Neuronal stem cell (in vitro differentiated cells): ENCODE measurements at regions not wholly inside any gene's neighbourhood (a gene's known extent, or its start where the extent isn't known, plus 50 kb on each side); places are given as distances from the start of the nearest gene placed in this dataset.
A peak's percentile ranks its signal among the peaks of the same experiment; 100 is the strongest.

Source experiments
- DNase-seq: peaks from one replicate; pipeline ENCODE4 v3.0.0-alpha.2; 2013; ENCODE audit warnings: low spot score
- H2AFZ ChIP-seq: one replicate; pipeline ENCODE4 v1.6.1; 2013; ENCODE audit warnings: mild to moderate bottlenecking, low read length, inconsistent platforms
- H2AK5ac ChIP-seq: 2 replicates; pipeline ENCODE4 v1.6.1; 2013; ENCODE audit warnings: low read depth, mild to moderate bottlenecking, inconsistent platforms, low read length, moderate library complexity, mixed read lengths
- H2BK120ac ChIP-seq: 2 replicates; pipeline ENCODE4 v1.6.1; 2013; ENCODE audit warnings: low read depth, mild to moderate bottlenecking, inconsistent platforms, low read length, moderate library complexity, mixed read lengths
- H2BK12ac ChIP-seq: one replicate; pipeline ENCODE4 v1.6.1; 2013; ENCODE audit warnings: low read length, inconsistent platforms
- H2BK15ac ChIP-seq: 2 replicates; pipeline ENCODE4 v1.6.1; 2013; ENCODE audit warnings: mild to moderate bottlenecking, low read length, inconsistent platforms, mixed read lengths
- H2BK5ac ChIP-seq: one replicate; pipeline ENCODE4 v1.6.1; 2013; ENCODE audit warnings: inconsistent platforms, mild to moderate bottlenecking, low read length, moderate library complexity
- H3K14ac ChIP-seq: one replicate; pipeline ENCODE4 v1.6.1; 2013; ENCODE audit warnings: low read length, inconsistent platforms
- H3K18ac ChIP-seq: 2 replicates; pipeline ENCODE4 v1.6.1; 2013; ENCODE audit warnings: low read length, inconsistent platforms
- H3K23ac ChIP-seq: 2 replicates; pipeline ENCODE4 v1.6.1; 2013; ENCODE audit warnings: low read depth, mild to moderate bottlenecking, mixed read lengths, low read length, inconsistent platforms; ENCODE audit not compliant: poor library complexity
- H3K27ac ChIP-seq: replicated peaks from 3 replicates; pipeline ENCODE4 v1.5.1; 2013; ENCODE audit warnings: low read length, inconsistent platforms
- H3K27me3 ChIP-seq, 3 experiments: 2 replicates each; pipeline ENCODE4 v1.6.1; 2013; ENCODE audit warnings: low read length in 3 of 3, mild to moderate bottlenecking in 2 of 3, inconsistent platforms in 1 of 3, low read depth in 1 of 3, mixed read lengths in 1 of 3, moderate library complexity in 1 of 3; ENCODE audit not compliant: control insufficient read depth in 3 of 3, insufficient read depth in 3 of 3
- H3K36me3 ChIP-seq, 2 donors: replicated peaks in 1 of 2; 2 replicates each; pipeline ENCODE4 v1.6.1; 2013; ENCODE audit warnings: low read length in 2 of 2; ENCODE audit not compliant: control insufficient read depth in 2 of 2, insufficient read depth in 2 of 2
- H3K4ac ChIP-seq: 2 replicates; pipeline ENCODE4 v1.6.1; 2013; ENCODE audit warnings: inconsistent platforms, mild to moderate bottlenecking, low read length, moderate library complexity
- H3K4me1 ChIP-seq, 2 donors: 1 replicate in 1 of 2; 2 replicates in 1 of 2; pipeline ENCODE4 v1.6.1; 2013; ENCODE audit warnings: low read length in 2 of 2, low read depth in 1 of 2; ENCODE audit not compliant: control insufficient read depth in 2 of 2, insufficient read depth in 1 of 2
- H3K4me2 ChIP-seq: one replicate; pipeline ENCODE4 v1.6.1; 2013; ENCODE audit warnings: mild to moderate bottlenecking, low read length, inconsistent platforms; ENCODE audit not compliant: insufficient read depth, poor library complexity, severe bottlenecking
- H3K4me3 ChIP-seq, 2 donors: 2 replicates each; pipeline ENCODE4 v1.5.1; 2013; ENCODE audit warnings: low read length in 2 of 2, mild to moderate bottlenecking in 2 of 2, inconsistent platforms in 1 of 2, moderate library complexity in 1 of 2
- H3K79me1 ChIP-seq: one replicate; pipeline ENCODE4 v1.6.1; 2013; ENCODE audit warnings: low read depth, mild to moderate bottlenecking, inconsistent platforms, low read length, moderate library complexity
- H3K9ac ChIP-seq: one replicate; pipeline ENCODE4 v1.6.1; 2013; ENCODE audit warnings: mild to moderate bottlenecking, low read depth, low read length, inconsistent platforms; ENCODE audit not compliant: poor library complexity
- H3K9me3 ChIP-seq, 2 donors: replicated peaks in 1 of 2; 2 replicates each; pipeline versions ENCODE3 to v1.6.1; 2013; ENCODE audit warnings: low read length in 2 of 2, mild to moderate bottlenecking in 2 of 2, inconsistent platforms in 1 of 2, low read depth in 1 of 2, mixed read lengths in 1 of 2, moderate library complexity in 1 of 2; ENCODE audit not compliant: control insufficient read depth in 2 of 2, insufficient read depth in 1 of 2
- H4K8ac ChIP-seq: one replicate; pipeline ENCODE4 v1.6.1; 2013; ENCODE audit warnings: low read depth, mild to moderate bottlenecking, inconsistent platforms, low read length, moderate library complexity
- H4K91ac ChIP-seq: one replicate; pipeline ENCODE4 v1.6.1; 2013; ENCODE audit warnings: low read length, low read depth, mild to moderate bottlenecking, inconsistent platforms; ENCODE audit not compliant: poor library complexity
- WGBS, 2 donors: extraction: QIAGEN DNeasy Blood & Tissue Kit; methylation state at CpG; one replicate each; pipeline ENCODE4 v1.1.7; 2013; ENCODE audit warnings: missing lambda C conversion rate in 2 of 2, mixed read lengths in 1 of 2; ENCODE audit not compliant: insufficient read length in 2 of 2, insufficient replicate concordance in 1 of 2; ENCODE audit errors: extremely low coverage in 2 of 2; 5-methylcytosine and 5-hydroxymethylcytosine counted together

DNA sequence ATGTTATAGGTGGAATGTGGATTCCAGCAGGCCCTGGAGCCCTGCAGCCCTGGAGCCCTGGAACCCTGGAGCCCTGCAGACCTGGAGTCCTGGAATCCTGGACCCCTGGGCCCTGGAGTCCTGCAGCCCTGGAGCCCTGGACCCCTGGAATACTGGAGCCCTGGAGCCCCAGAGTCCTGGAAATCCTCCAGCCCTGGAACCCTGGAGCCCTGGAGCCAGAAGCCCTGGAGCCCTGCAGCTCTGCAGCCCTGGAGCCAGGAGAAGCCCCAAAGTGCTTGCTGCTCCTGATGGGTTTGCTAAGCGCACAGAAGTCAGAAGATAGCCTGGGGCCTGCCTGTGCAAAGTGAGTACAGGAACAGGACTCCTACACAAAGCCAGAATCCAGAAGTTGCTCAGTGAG is 223.1 kb upstream of the PDE10A start:
- H4K8ac ChIP-seq = no peak overlapping the region
- H3K27me3 ChIP-seq = peaks cover 0 to 5% (median 0%) of the 10 kb centered on the region in 3 experiments
- H3K4me2 ChIP-seq = no peak overlapping the region
- no peak overlapping the region for H3K18ac ChIP-seq
- no peak overlapping the region for H2BK15ac ChIP-seq
- no peak overlapping the region for H2AK5ac ChIP-seq
- no CpG with 5 or more reads among the region's 1 CpG for WGBS, 2 donors
- H3K4me1 ChIP-seq = no peaks in the 10 kb centered on the region
- H2BK120ac ChIP-seq = no peak overlapping the region
- H3K36me3 ChIP-seq = no peaks in the 10 kb centered on the region
- no peak overlapping the region for H2AFZ ChIP-seq
- no peak overlapping the region for H3K9ac ChIP-seq
- H2BK5ac ChIP-seq = no peak overlapping the region
- no peak overlapping the region for H3K4me3 ChIP-seq
- no peak overlapping the region for H4K91ac ChIP-seq
- no peak overlapping the region for H3K27ac ChIP-seq
- no peak overlapping the region for H2BK12ac ChIP-seq
- H3K14ac ChIP-seq = no peak overlapping the region
- H3K9me3 ChIP-seq = no peaks in the 10 kb centered on the region
- no peak overlapping the region for H3K4ac ChIP-seq
- no peak for DNase-seq
- H3K23ac ChIP-seq = no peak overlapping the region
- no peaks in the 10 kb centered on the region for H3K79me1 ChIP-seq

DNA sequence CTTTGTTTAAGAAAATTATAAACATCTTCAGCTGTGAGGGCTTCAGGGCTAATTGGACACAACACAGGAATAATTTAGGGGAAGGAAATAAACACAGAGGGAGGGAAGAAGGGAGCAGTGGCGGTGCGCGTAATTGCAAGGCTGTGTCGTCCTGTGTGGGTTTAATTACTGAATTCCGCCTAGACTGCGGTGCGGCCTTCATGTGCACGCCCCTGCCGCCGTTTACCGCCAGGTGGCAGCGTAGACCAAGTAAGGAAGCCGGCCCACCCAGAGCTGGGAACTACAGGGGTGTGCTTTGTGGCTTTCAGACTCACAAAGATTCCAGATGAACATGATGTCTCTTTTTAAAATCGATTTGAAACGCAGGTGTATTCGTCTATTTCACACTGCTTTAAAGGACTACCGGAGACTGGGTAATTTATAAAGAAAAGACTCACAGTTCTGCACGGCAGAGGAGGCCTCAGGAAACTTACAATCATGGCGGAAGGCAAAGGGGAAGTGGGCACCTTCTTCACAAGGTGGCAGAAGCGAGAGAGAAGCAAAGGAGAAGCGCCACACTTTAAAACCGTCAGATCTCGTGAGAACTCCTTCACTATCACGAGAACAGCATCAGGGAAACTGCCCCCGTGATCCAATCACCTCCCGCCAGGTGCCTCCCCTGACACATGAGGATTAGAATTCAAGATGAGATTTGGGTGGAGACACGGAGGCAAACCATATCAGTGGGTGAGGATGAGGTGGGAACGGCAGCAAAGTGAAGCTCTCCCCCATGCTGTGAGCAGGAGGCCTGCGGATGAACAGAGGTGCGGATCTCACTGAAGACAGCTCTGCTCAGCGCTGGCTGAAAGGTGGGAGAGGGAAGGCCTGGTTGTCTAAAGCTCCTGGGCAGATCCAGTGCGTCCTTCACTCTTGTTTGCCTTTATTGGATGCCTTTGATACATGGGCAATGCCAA is 222.0 kb upstream of the PDE10A start:
- no CpG with 5 or more reads among the region's 32 CpGs for WGBS, 2 donors
- H3K36me3 ChIP-seq = no peaks in the 10 kb centered on the region
- H2AK5ac ChIP-seq = no peak overlapping the region
- H4K91ac ChIP-seq = no peak overlapping the region
- no peak overlapping the region for H2BK5ac ChIP-seq
- no peaks in the 10 kb centered on the region for H3K4me1 ChIP-seq
- no peak overlapping the region for H3K23ac ChIP-seq
- H3K79me1 ChIP-seq = no peaks in the 10 kb centered on the region
- peak overlapping the region; percentile 64 for H2AFZ ChIP-seq
- no peak overlapping the region for H2BK120ac ChIP-seq
- no peak overlapping the region for H3K9ac ChIP-seq
- no peaks in the 10 kb centered on the region for H3K9me3 ChIP-seq
- no peak overlapping the region for H3K4me3 ChIP-seq
- no peak overlapping the region for H2BK15ac ChIP-seq
- H2BK12ac ChIP-seq = no peak overlapping the region
- peak; percentile 73 for DNase-seq
- H3K4ac ChIP-seq = no peak overlapping the region
- H3K4me2 ChIP-seq = no peak overlapping the region
- H3K27me3 ChIP-seq = peaks cover 0 to 7% (median 0%) of the 10 kb centered on the region in 3 experiments
- H3K27ac ChIP-seq = no peak overlapping the region
- H3K14ac ChIP-seq = no peak overlapping the region
- no peak overlapping the region for H4K8ac ChIP-seq
- peak overlapping the region; percentile 11 for H3K18ac ChIP-seq

DNA sequence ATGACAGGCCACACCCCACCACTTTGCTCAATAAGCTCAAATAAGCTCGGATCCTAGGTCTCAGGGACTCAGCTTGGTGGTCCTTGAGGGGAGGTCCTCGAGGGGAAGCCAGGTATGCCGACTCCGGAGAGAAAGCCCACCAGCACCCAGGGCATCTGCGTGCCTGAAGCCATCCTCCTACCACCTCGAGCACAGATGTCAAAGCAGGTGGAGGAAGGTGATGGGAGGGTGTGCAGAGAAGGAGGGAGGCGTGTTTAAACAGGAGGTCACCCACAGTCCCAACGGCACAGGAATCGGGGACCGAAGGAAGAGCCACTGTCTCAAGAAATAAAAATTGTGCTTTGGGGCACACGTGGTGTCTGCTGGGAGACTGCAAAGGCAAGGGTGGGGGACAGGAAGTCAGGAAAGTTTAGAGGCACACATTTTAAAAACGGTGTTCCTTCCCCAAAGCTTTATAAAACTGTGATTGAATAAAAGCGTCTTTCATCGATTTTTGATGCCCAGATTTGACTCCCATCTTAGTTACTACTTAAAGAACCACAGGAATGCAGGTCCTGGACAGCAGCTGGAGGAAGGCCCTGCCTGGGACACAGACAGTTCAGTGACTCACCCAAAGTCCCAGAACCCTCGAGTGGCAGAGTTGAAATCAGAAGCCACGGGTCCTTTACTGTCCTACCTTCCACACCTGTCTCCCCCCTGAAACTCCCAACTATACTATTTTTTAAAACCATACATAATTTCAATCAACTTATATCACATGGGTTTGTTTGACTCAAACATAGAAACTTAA is 221.0 kb upstream of the PDE10A start:
- no peak overlapping the region for H2AK5ac ChIP-seq
- no CpG with 5 or more reads among the region's 16 CpGs for WGBS, 2 donors
- H3K27ac ChIP-seq = no peak overlapping the region

DNA sequence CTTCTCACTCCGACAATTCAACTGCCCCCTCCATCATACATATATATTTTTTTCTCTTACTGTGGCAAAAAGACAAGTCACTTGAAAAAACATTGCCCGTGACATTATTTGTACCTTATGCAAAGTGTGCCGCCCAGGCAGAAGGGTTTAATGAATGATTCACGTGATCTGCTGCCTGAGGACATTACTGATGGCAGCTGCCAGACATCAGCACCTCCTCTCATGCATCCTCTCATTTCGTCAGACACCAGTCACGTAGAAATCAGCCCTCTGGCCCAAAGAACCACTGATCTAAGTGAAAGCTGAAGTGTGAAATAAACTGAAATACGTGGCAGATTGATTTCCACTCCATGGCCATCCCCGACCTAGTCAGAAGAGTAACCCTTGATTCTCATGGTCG is 218.8 kb upstream of the PDE10A start:
- H2BK5ac ChIP-seq = no peak overlapping the region
- no peak overlapping the region for H2BK120ac ChIP-seq
- no peaks in the 10 kb centered on the region for H3K9me3 ChIP-seq
- no peaks in the 10 kb centered on the region for H3K4me1 ChIP-seq
- no peak overlapping the region for H3K23ac ChIP-seq
- no peak overlapping the region for H3K4me2 ChIP-seq
- WGBS, 2 donors = no CpG with 5 or more reads among the region's 9 CpGs
- no peak overlapping the region for H3K18ac ChIP-seq
- no peak overlapping the region for H4K8ac ChIP-seq
- H2BK12ac ChIP-seq = no peak overlapping the region
- H3K36me3 ChIP-seq = no peaks in the 10 kb centered on the region
- no peak overlapping the region for H4K91ac ChIP-seq
- no peak for DNase-seq
- H2AK5ac ChIP-seq = no peak overlapping the region
- no peak overlapping the region for H3K9ac ChIP-seq
- no peak overlapping the region for H2AFZ ChIP-seq
- H3K79me1 ChIP-seq = no peaks in the 10 kb centered on the region
- H3K14ac ChIP-seq = no peak overlapping the region
- H3K4ac ChIP-seq = no peak overlapping the region
- H3K27ac ChIP-seq = no peak overlapping the region
- no peak overlapping the region for H2BK15ac ChIP-seq
- H3K27me3 ChIP-seq = peaks cover 0 to 11% (median 0%) of the 10 kb centered on the region in 3 experiments
- H3K4me3 ChIP-seq = no peak overlapping the region

More for the DNA sequence above, 221.0 kb upstream of the PDE10A start:
- no peaks in the 10 kb centered on the region for H3K9me3 ChIP-seq
- H3K4ac ChIP-seq = no peak overlapping the region
- H4K8ac ChIP-seq = no peak overlapping the region
- H4K91ac ChIP-seq = no peak overlapping the region
- no peak overlapping the region for H3K9ac ChIP-seq
- H2BK5ac ChIP-seq = no peak overlapping the region
- no peak overlapping the region for H2BK15ac ChIP-seq
- no peak overlapping the region for H3K4me3 ChIP-seq
- no peaks in the 10 kb centered on the region for H3K36me3 ChIP-seq
- H3K18ac ChIP-seq = no peak overlapping the region
- H3K4me1 ChIP-seq = no peaks in the 10 kb centered on the region
- no peaks in the 10 kb centered on the region for H3K79me1 ChIP-seq
- no peak overlapping the region for H2BK120ac ChIP-seq
- H3K23ac ChIP-seq = peak overlapping the region; percentile 16
- no peak overlapping the region for H3K14ac ChIP-seq
- no peak overlapping the region for H3K4me2 ChIP-seq
- peaks cover 0 to 11% (median 0%) of the 10 kb centered on the region in 3 experiments for H3K27me3 ChIP-seq
- peak overlapping the region; percentile 64 for H2AFZ ChIP-seq
- no peak for DNase-seq
- H2BK12ac ChIP-seq = no peak overlapping the region
